ENCODE measurements at regions not wholly inside any gene's neighbourhood (a gene's known extent, or its start where the extent isn't known, plus 50 kb on each side); places are given as distances from the start of the nearest gene placed in this dataset.

GRCh38 chr7:142372727-142373126 is 114.9 kb upstream of the PRSS58 start:
- H3K9me3 Mint-ChIP-seq: peaks cover 9% of the 10 kb centered on the region
- no peaks in the 10 kb centered on the region for H3K27me3 Mint-ChIP-seq
- ATAC-seq (replicated peaks): no peak
- no peaks in the 10 kb centered on the region for H3K4me1 Mint-ChIP-seq
- no peaks in the 10 kb centered on the region for H3K36me3 Mint-ChIP-seq (ENCODE audit: low read depth)
- H3K27ac Mint-ChIP-seq: no peak overlapping the region
- H3K4me3 Mint-ChIP-seq: no peak overlapping the region

- Mint-ChIP-seq H3K9me3 (peaks cover 9% of the 10 kb centered on the region), H3K36me3 (ENCODE audit: low read depth) (no peaks in the 10 kb centered on the region), H3K27ac (no peak overlapping the region), H3K4me1 (no peaks in the 10 kb centered on the region), H3K4me3 (no peak overlapping the region), H3K27me3 (no peaks in the 10 kb centered on the region)
- ATAC-seq (replicated peaks): no peak
Observed at GRCh38 chr7:142371586-142372377, 113.9 kb upstream of the PRSS58 start.

- peaks cover 5% of the 10 kb centered on the region for H3K4me1 Mint-ChIP-seq
- H3K27me3 Mint-ChIP-seq: no peaks in the 10 kb centered on the region
- no peak overlapping the region for H3K4me3 Mint-ChIP-seq
- peaks cover 9% of the 10 kb centered on the region for H3K9me3 Mint-ChIP-seq
- H3K27ac Mint-ChIP-seq: no peak overlapping the region
- no peaks in the 10 kb centered on the region for H3K36me3 Mint-ChIP-seq (ENCODE audit: low read depth)
- no peak for ATAC-seq (replicated peaks)
Observed at GRCh38 chr7:142365410-142365842, 107.6 kb upstream of the PRSS58 start.

- Mint-ChIP-seq H3K36me3 (ENCODE audit: low read depth) (no peaks in the 10 kb centered on the region), H3K27me3 (no peaks in the 10 kb centered on the region), H3K27ac (no peak overlapping the region), H3K9me3 (peaks cover 9% of the 10 kb centered on the region), H3K4me1 (peaks cover 5% of the 10 kb centered on the region), H3K4me3 (no peak overlapping the region)
- no peak for ATAC-seq (replicated peaks)
Observed at GRCh38 chr7:142364551-142364950, 106.7 kb upstream of the PRSS58 start.

GRCh38 chr7:142362349-142362748 is 104.5 kb upstream of the PRSS58 start:
- Mint-ChIP-seq H3K27ac (no peak overlapping the region), H3K9me3 (no peaks in the 10 kb centered on the region), H3K4me3 (no peak overlapping the region), H3K4me1 (peaks cover 9% of the 10 kb centered on the region), H3K36me3 (ENCODE audit: low read depth) (no peaks in the 10 kb centered on the region), H3K27me3 (no peaks in the 10 kb centered on the region)
- ATAC-seq (replicated peaks): no peak

- Mint-ChIP-seq H3K27me3 (no peaks in the 10 kb centered on the region), H3K4me1 (peaks cover 9% of the 10 kb centered on the region), H3K9me3 (no peaks in the 10 kb centered on the region), H3K36me3 (ENCODE audit: low read depth) (no peaks in the 10 kb centered on the region), H3K27ac (no peak overlapping the region), H3K4me3 (no peak overlapping the region)
- ATAC-seq (replicated peaks): no peak
Observed at GRCh38 chr7:142359694-142360279, 101.9 kb upstream of the PRSS58 start.

GRCh38 chr7:142357953-142358520 is 100.2 kb upstream of the PRSS58 start:
- Mint-ChIP-seq H3K27me3 (no peaks in the 10 kb centered on the region), H3K36me3 (ENCODE audit: low read depth) (no peaks in the 10 kb centered on the region), H3K27ac (no peak overlapping the region), H3K4me1 (peaks cover 16% of the 10 kb centered on the region), H3K4me3 (peak overlapping the region; percentile 39), H3K9me3 (no peaks in the 10 kb centered on the region)
- ATAC-seq (replicated peaks): peak; percentile 73

GRCh38 chr7:142356166-142356565 is 98.3 kb upstream of the PRSS58 start:
- H3K36me3 Mint-ChIP-seq (ENCODE audit: low read depth): no peaks in the 10 kb centered on the region
- no peak overlapping the region for H3K4me3 Mint-ChIP-seq
- no peaks in the 10 kb centered on the region for H3K9me3 Mint-ChIP-seq
- H3K27ac Mint-ChIP-seq: no peak overlapping the region
- peaks cover 15% of the 10 kb centered on the region for H3K4me1 Mint-ChIP-seq
- H3K27me3 Mint-ChIP-seq: no peaks in the 10 kb centered on the region
- no peak for ATAC-seq (replicated peaks)

GRCh38 chr7:142355328-142355727 is 97.5 kb upstream of the PRSS58 start:
- H3K27ac Mint-ChIP-seq: no peak overlapping the region
- H3K4me3 Mint-ChIP-seq: no peak overlapping the region
- peaks cover 15% of the 10 kb centered on the region for H3K4me1 Mint-ChIP-seq
- no peaks in the 10 kb centered on the region for H3K36me3 Mint-ChIP-seq (ENCODE audit: low read depth)
- H3K27me3 Mint-ChIP-seq: no peaks in the 10 kb centered on the region
- no peak for ATAC-seq (replicated peaks)
- no peaks in the 10 kb centered on the region for H3K9me3 Mint-ChIP-seq

GRCh38 chr7:142353147-142354060 is 95.5 kb upstream of the PRSS58 start:
- Mint-ChIP-seq H3K27ac (peak overlapping the region; percentile 22), H3K4me1 (peaks cover 15% of the 10 kb centered on the region), H3K9me3 (no peaks in the 10 kb centered on the region), H3K4me3 (peak overlapping the region; percentile 55), H3K27me3 (no peaks in the 10 kb centered on the region), H3K36me3 (ENCODE audit: low read depth) (no peaks in the 10 kb centered on the region)
- ATAC-seq (replicated peaks): peak; percentile 31

GRCh38 chr7:142352543-142352942 is 94.7 kb upstream of the PRSS58 start:
- no peaks in the 10 kb centered on the region for H3K9me3 Mint-ChIP-seq
- peak overlapping the region; percentile 55 for H3K4me3 Mint-ChIP-seq
- no peaks in the 10 kb centered on the region for H3K36me3 Mint-ChIP-seq (ENCODE audit: low read depth)
- peak; percentile 86 for ATAC-seq (replicated peaks)
- no peaks in the 10 kb centered on the region for H3K27me3 Mint-ChIP-seq
- peak overlapping the region; percentile 22 for H3K27ac Mint-ChIP-seq
- H3K4me1 Mint-ChIP-seq: peaks cover 11% of the 10 kb centered on the region

- ATAC-seq (replicated peaks): no peak
- no peaks in the 10 kb centered on the region for H3K36me3 Mint-ChIP-seq (ENCODE audit: low read depth)
- peak overlapping the region; percentile 55 for H3K4me3 Mint-ChIP-seq
- H3K27ac Mint-ChIP-seq: no peak overlapping the region
- no peaks in the 10 kb centered on the region for H3K27me3 Mint-ChIP-seq
- H3K4me1 Mint-ChIP-seq: peaks cover 11% of the 10 kb centered on the region
- H3K9me3 Mint-ChIP-seq: no peaks in the 10 kb centered on the region
Observed at GRCh38 chr7:142351145-142351544, 93.3 kb upstream of the PRSS58 start.

GRCh38 chr7:142349670-142350405 is 92.0 kb upstream of the PRSS58 start:
- no peak for ATAC-seq (replicated peaks)
- H3K9me3 Mint-ChIP-seq: no peaks in the 10 kb centered on the region
- no peaks in the 10 kb centered on the region for H3K27me3 Mint-ChIP-seq
- peak overlapping the region; percentile 8 for H3K4me3 Mint-ChIP-seq
- no peak overlapping the region for H3K27ac Mint-ChIP-seq
- H3K36me3 Mint-ChIP-seq (ENCODE audit: low read depth): no peaks in the 10 kb centered on the region
- H3K4me1 Mint-ChIP-seq: peaks cover 11% of the 10 kb centered on the region

GRCh38 chr7:142348921-142349405 is 91.1 kb upstream of the PRSS58 start:
- Mint-ChIP-seq H3K27ac (no peak overlapping the region), H3K36me3 (ENCODE audit: low read depth) (no peaks in the 10 kb centered on the region), H3K4me3 (no peak overlapping the region)

More at GRCh38 chr7:142348921-142349405, 91.1 kb upstream of the PRSS58 start:
- Mint-ChIP-seq H3K9me3 (no peaks in the 10 kb centered on the region), H3K27me3 (no peaks in the 10 kb centered on the region), H3K4me1 (peaks cover 8% of the 10 kb centered on the region)
- no peak for ATAC-seq (replicated peaks)
